Aorta (tissue), 5 donors: ENCODE measurements at regions not wholly inside any gene's neighbourhood (a gene's known extent, or its start where the extent isn't known, plus 50 kb on each side); places are given as distances from the start of the nearest gene placed in this dataset.
"Not testable (repeated sequence)": the region's sequence is repeated elsewhere in the genome, so short reads cannot be mapped to it uniquely, and the experiment has no call there.

Experiments
- ATAC-seq: fragments of 200-7000 bp; cut with Tn5 transposase; one replicate; pipeline ENCODE4 v1.9.1; 2022; ENCODE audit warnings: moderate library complexity; ENCODE audit not compliant: low FRiP score
- DNase-seq, 2 donors: peaks; one replicate each; pipeline ENCODE4 v3.0.0-alpha.2; 2020
- H3K27ac ChIP-seq, 2 donors: one replicate each; pipeline ENCODE4 v1.5.1; 2013; ENCODE audit warnings: low read length in 2 of 2, mild to moderate bottlenecking in 2 of 2, moderate library complexity in 2 of 2, control low read depth in 1 of 2, inconsistent platforms in 1 of 2, low read depth in 1 of 2
- H3K27me3 ChIP-seq, 2 donors: one replicate each; pipeline ENCODE4 v1.6.1; 2013; ENCODE audit warnings: control low read depth in 1 of 2, low read length in 1 of 2, mild to moderate bottlenecking in 1 of 2, moderate library complexity in 1 of 2; ENCODE audit not compliant: insufficient read depth in 2 of 2, control insufficient read depth in 1 of 2
- H3K36me3 ChIP-seq, 2 donors: one replicate each; pipeline ENCODE4 v1.6.1; 2013; ENCODE audit warnings: control low read depth in 1 of 2, low read length in 1 of 2, mild to moderate bottlenecking in 1 of 2; ENCODE audit not compliant: insufficient read depth in 2 of 2, control insufficient read depth in 1 of 2
- H3K4me1 ChIP-seq, 2 donors: one replicate each; pipeline ENCODE4 v1.6.1; 2013; ENCODE audit warnings: low read length in 2 of 2, control low read depth in 1 of 2, mild to moderate bottlenecking in 1 of 2, moderate library complexity in 1 of 2; ENCODE audit not compliant: insufficient read depth in 2 of 2, control insufficient read depth in 1 of 2
- H3K4me3 ChIP-seq, 2 donors: one replicate each; pipeline ENCODE4 v1.5.1; 2013; ENCODE audit warnings: low read length in 2 of 2, control low read depth in 1 of 2, mild to moderate bottlenecking in 1 of 2
- H3K9me3 ChIP-seq: one replicate; pipeline ENCODE4 v1.6.1; 2013; ENCODE audit warnings: mild to moderate bottlenecking, low read length; ENCODE audit not compliant: control insufficient read depth
- WGBS, 2 donors: extraction: QIAGEN DNeasy Blood & Tissue Kit; methylation state at CpG; one replicate each; pipeline ENCODE4 v1.1.7; 2013; 5-methylcytosine and 5-hydroxymethylcytosine counted together
- intact Hi-C, 2 donors: fragments of 100-400 bp; cut with DNase I; formaldehyde crosslinking; loops; one replicate each; pipeline versions ENCODE4 v1.14.2 to v1.15.0; 2022
- donor health status: healthy with polysubstance abuse.
- donor health status: Bipolar disorder and iron deficiency.
- donor health status: DM: no; HTN: no; CAD: no.
- donor health status: DM: no; HTN: no; CAD: no.
- donor health status: DM: yes; HTN: yes; CAD: no.

GRCh38 chr4:134490863-134491262 lies 289.3 kb upstream of the PABPC4L start:
- no peaks in the 10 kb centered on the region for H3K36me3 ChIP-seq
- no peaks in the 10 kb centered on the region for H3K9me3 ChIP-seq
- WGBS, 2 donors = 65 to 74% methylated on average over 1 of the region's 1 CpG
- H3K27ac ChIP-seq = no peak overlapping the region
- no peak overlapping the region for H3K4me3 ChIP-seq
- intact Hi-C loops = no loop called here
- H3K27me3 ChIP-seq = no peaks in the 10 kb centered on the region
- H3K4me1 ChIP-seq = no peaks in the 10 kb centered on the region
- DNase-seq (no peak), ATAC-seq (no peak)

GRCh38 chr4:134483514-134483913 lies 281.9 kb upstream of the PABPC4L start:
- H3K9me3 ChIP-seq, H3K4me1 ChIP-seq, H3K4me3 ChIP-seq, H3K27ac ChIP-seq, H3K27me3 ChIP-seq, ATAC-seq, intact Hi-C loops, DNase-seq, H3K36me3 ChIP-seq: not testable (repeated sequence)
- 96 to 97% methylated on average over 3 of the region's 3 CpGs for whole genome bisulfite sequencing, 2 donors

- H3K27me3 ChIP-seq = no peaks in the 10 kb centered on the region
- DNase-seq = no peak
- no peak for ATAC-seq
- no peak overlapping the region for H3K4me3 ChIP-seq
- no peaks in the 10 kb centered on the region for H3K36me3 ChIP-seq
- H3K4me1 ChIP-seq = no peaks in the 10 kb centered on the region
- intact Hi-C loops = no loop called here
- no peak overlapping the region for H3K27ac ChIP-seq
- H3K9me3 ChIP-seq = no peaks in the 10 kb centered on the region
- WGBS, 2 donors = 95 to 96% methylated on average over 1 of the region's 1 CpG
These were observed 270.0 kb upstream of the PABPC4L start for GRCh38 chr4:134471569-134471968.

GRCh38 chr4:134470544-134470943 lies 269.0 kb upstream of the PABPC4L start:
- intact Hi-C loops = no loop called here
- Histone ChIP-seq H3K36me3 (no peaks in the 10 kb centered on the region), H3K27me3 (no peaks in the 10 kb centered on the region), H3K4me1 (no peaks in the 10 kb centered on the region), H3K9me3 (no peaks in the 10 kb centered on the region), H3K4me3 (no peak overlapping the region), H3K27ac (no peak overlapping the region)
- 21 to 23% methylated on average over 2 of the region's 2 CpGs for WGBS, 2 donors
- DNase-seq = no peak
- ATAC-seq = no peak

GRCh38 chr4:134465417-134465816 lies 263.8 kb upstream of the PABPC4L start:
- no peaks in the 10 kb centered on the region for H3K36me3 ChIP-seq
- no peak overlapping the region for H3K4me3 ChIP-seq
- H3K9me3 ChIP-seq = peaks cover 1% of the 10 kb centered on the region
- no peaks in the 10 kb centered on the region for H3K27me3 ChIP-seq
- no peak for DNase-seq
- intact Hi-C loops = no loop called here
- H3K4me1 ChIP-seq = no peaks in the 10 kb centered on the region
- no peak for ATAC-seq
- H3K27ac ChIP-seq = no peak overlapping the region

- WGBS, 2 donors = 76 to 84% methylated on average over 5 of the region's 5 CpGs
- intact Hi-C loops = no loop called here
- no peaks in the 10 kb centered on the region for H3K27me3 ChIP-seq
These were observed 262.2 kb upstream of the PABPC4L start for GRCh38 chr4:134463771-134464170.

GRCh38 chr4:134426821-134427220 lies 225.2 kb upstream of the PABPC4L start:
- no peaks in the 10 kb centered on the region for H3K27me3 ChIP-seq
- 36 to 42% methylated on average over 1 of the region's 1 CpG for WGBS, 2 donors
- H3K9me3 ChIP-seq = peaks cover 3% of the 10 kb centered on the region
- intact Hi-C loops = no loop called here
- no peak overlapping the region for H3K4me3 ChIP-seq
- DNase-seq = no peak
- no peaks in the 10 kb centered on the region for H3K4me1 ChIP-seq
- H3K36me3 ChIP-seq = no peaks in the 10 kb centered on the region
- no peak for ATAC-seq
- no peak overlapping the region for H3K27ac ChIP-seq

More at GRCh38 chr4:134463771-134464170, 262.2 kb upstream of the PABPC4L start:
- DNase-seq = no peak
- peaks cover 3% of the 10 kb centered on the region for H3K9me3 ChIP-seq
- H3K36me3 ChIP-seq = no peaks in the 10 kb centered on the region
- ATAC-seq = no peak
- no peak overlapping the region for H3K27ac ChIP-seq
- no peaks in the 10 kb centered on the region for H3K4me1 ChIP-seq
- no peak overlapping the region for H3K4me3 ChIP-seq

- Histone ChIP-seq H3K27me3 (no peaks in the 10 kb centered on the region), H3K27ac (no peak overlapping the region), H3K9me3 (peaks cover 3% of the 10 kb centered on the region), H3K4me1 (no peaks in the 10 kb centered on the region), H3K36me3 (no peaks in the 10 kb centered on the region), H3K4me3 (no peak overlapping the region)
- intact Hi-C loops = no loop called here
- WGBS, 2 donors = 56 to 66% methylated on average over 3 of the region's 3 CpGs
- DNase-seq = no peak
- no peak for ATAC-seq
These were observed 224.2 kb upstream of the PABPC4L start for GRCh38 chr4:134425756-134426155.

GRCh38 chr4:134422776-134423175 lies 221.2 kb upstream of the PABPC4L start:
- H3K36me3 ChIP-seq = no peaks in the 10 kb centered on the region
- no peaks in the 10 kb centered on the region for H3K9me3 ChIP-seq
- H3K27me3 ChIP-seq = no peaks in the 10 kb centered on the region
- intact Hi-C loops = no loop called here
- no peak for ATAC-seq
- no peak overlapping the region for H3K4me3 ChIP-seq
- H3K4me1 ChIP-seq = no peaks in the 10 kb centered on the region
- WGBS, 2 donors = 73 to 85% methylated on average over 1 of the region's 1 CpG
- no peak for DNase-seq
- no peak overlapping the region for H3K27ac ChIP-seq
